HEK293 (cell line): ENCODE measurements at regions not wholly inside any gene's neighbourhood (a gene's known extent, or its start where the extent isn't known, plus 50 kb on each side); places are given as distances from the start of the nearest gene placed in this dataset.

Experiments
- TRIM28 ChIP-seq: IDR thresholded peaks from 2 replicates; pipeline ENCODE4 v1.6.1; 2011; ENCODE audit warnings: low read length, control low read depth, borderline replicate concordance
- ZNF121 ChIP-seq: fragments of 450-650 bp; formaldehyde crosslinking; IDR thresholded peaks from 2 replicates; pipeline ENCODE4 v1.5.1; 2016; ENCODE audit warnings: missing biosample characterization, missing genetic modification characterization
- ZNF133 ChIP-seq: fragments of 450-650 bp; formaldehyde crosslinking; IDR thresholded peaks from 2 replicates; pipeline ENCODE4 v1.5.1; 2016; ENCODE audit warnings: missing biosample characterization, missing genetic modification characterization
- ZNF335 ChIP-seq: fragments of 450-650 bp; formaldehyde crosslinking; conservative IDR thresholded peaks from 2 replicates; pipeline ENCODE4 v1.5.1; 2016; ENCODE audit warnings: missing biosample characterization, missing genetic modification characterization
- ZNF510 ChIP-seq: fragments of 450-650 bp; formaldehyde crosslinking; IDR thresholded peaks from 2 replicates; pipeline ENCODE4 v1.5.1; 2018; ENCODE audit warnings: mild to moderate bottlenecking, missing genetic modification characterization, missing biosample characterization; ENCODE audit not compliant: insufficient replicate concordance
- ZNF747 ChIP-seq: fragments of 450-650 bp; formaldehyde crosslinking; IDR thresholded peaks from 2 replicates; pipeline ENCODE4 v1.5.1; 2016; ENCODE audit warnings: missing biosample characterization, missing genetic modification characterization
- ZSCAN23 ChIP-seq: fragments of 450-650 bp; formaldehyde crosslinking; IDR thresholded peaks from 2 replicates; pipeline ENCODE4 v1.5.1; 2016; ENCODE audit warnings: missing biosample characterization, missing genetic modification characterization
- TF ChIP-seq, protein P1 (sequence below): fragments of 450-650 bp; formaldehyde crosslinking; IDR thresholded peaks from 2 replicates; pipeline ENCODE4 v1.5.1; 2016; ENCODE audit warnings: missing biosample characterization, missing genetic modification characterization
- TF ChIP-seq, protein P2 (sequence below): fragments of 450-650 bp; formaldehyde crosslinking; conservative IDR thresholded peaks from 2 replicates; pipeline ENCODE4 v1.5.1; 2016; ENCODE audit warnings: low read depth, missing biosample characterization, missing genetic modification characterization
- TF ChIP-seq, protein P3 (sequence below): fragments of 450-650 bp; formaldehyde crosslinking; IDR thresholded peaks from 2 replicates; pipeline ENCODE4 v1.5.1; 2016; ENCODE audit warnings: missing biosample characterization, missing genetic modification characterization
- TF ChIP-seq, protein P4 (sequence below): fragments of 450-650 bp; formaldehyde crosslinking; IDR thresholded peaks from 2 replicates; pipeline ENCODE4 v1.5.1; 2016; ENCODE audit warnings: missing biosample characterization, missing genetic modification characterization
- TF ChIP-seq, protein P5 (sequence below): fragments of 450-650 bp; formaldehyde crosslinking; IDR thresholded peaks from 2 replicates; pipeline ENCODE4 v1.5.1; 2017; ENCODE audit warnings: missing biosample characterization, missing genetic modification characterization

DNA sequence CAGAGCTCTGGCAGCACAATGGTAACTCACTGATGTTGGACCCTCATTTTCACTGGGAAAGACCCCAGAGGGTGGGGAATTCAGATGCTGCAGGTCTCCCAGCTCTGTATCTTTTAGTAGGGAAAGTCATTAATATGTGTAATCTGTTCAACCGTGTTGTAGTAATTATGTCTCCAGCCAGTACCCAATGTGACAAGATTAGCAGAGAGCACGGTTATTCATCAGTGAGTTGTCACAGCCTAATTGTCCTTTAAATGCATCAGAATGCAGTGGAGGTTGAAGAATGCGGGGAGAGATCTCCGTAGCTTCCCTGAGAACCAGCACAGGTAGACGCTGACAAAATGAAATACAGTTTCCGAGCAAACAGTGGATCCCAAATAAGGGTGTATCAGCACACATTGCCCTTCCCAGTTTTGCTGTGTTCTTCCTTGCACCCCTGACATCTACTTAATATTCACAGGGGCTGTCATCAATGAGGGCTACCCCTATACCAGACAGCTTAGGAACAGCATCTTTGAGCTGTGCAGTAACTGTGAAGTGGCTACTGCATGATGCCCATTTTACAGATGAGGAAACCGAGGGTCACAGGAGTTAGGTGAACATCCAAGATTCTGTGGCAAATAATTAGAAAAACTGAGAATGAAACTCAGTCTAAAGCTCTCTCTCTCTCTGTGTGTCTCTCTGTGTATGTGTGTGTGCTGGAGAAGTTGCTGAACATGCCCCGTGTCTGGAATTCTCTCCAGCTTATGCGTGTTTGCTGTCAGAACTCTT is 430.4 kb upstream of the HS6ST1 start:
- TF ChIP-seq, protein P1, sequence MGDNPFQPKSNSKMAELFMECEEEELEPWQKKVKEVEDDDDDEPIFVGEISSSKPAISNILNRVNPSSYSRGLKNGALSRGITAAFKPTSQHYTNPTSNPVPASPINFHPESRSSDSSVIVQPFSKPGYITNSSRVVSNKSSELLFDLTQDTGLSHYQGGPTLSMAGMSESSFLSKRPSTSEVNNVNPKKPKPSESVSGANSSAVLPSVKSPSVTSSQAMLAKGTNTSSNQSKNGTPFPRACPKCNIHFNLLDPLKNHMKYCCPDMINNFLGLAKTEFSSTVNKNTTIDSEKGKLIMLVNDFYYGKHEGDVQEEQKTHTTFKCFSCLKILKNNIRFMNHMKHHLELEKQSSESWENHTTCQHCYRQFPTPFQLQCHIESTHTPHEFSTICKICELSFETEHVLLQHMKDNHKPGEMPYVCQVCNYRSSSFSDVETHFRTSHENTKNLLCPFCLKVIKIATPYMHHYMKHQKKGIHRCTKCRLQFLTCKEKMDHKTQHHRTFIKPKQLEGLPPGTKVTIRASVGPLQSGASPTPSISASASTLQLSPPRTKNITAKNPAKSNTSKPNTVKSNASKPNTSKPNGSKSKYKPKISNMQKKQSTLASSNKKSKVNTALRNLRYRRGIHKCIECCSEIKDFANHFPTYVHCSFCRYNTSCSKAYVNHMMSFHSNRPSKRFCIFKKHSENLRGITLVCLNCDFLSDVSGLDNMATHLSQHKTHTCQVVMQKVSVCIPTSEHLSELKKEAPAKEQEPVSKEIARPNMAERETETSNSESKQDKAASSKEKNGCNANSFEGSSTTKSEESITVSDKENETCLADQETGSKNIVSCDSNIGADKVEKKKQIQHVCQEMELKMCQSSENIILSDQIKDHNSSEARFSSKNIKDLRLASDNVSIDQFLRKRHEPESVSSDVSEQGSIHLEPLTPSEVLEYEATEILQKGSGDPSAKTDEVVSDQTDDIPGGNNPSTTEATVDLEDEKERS (tag by site-specific recombination), result no peak
- TF ChIP-seq, protein P2, sequence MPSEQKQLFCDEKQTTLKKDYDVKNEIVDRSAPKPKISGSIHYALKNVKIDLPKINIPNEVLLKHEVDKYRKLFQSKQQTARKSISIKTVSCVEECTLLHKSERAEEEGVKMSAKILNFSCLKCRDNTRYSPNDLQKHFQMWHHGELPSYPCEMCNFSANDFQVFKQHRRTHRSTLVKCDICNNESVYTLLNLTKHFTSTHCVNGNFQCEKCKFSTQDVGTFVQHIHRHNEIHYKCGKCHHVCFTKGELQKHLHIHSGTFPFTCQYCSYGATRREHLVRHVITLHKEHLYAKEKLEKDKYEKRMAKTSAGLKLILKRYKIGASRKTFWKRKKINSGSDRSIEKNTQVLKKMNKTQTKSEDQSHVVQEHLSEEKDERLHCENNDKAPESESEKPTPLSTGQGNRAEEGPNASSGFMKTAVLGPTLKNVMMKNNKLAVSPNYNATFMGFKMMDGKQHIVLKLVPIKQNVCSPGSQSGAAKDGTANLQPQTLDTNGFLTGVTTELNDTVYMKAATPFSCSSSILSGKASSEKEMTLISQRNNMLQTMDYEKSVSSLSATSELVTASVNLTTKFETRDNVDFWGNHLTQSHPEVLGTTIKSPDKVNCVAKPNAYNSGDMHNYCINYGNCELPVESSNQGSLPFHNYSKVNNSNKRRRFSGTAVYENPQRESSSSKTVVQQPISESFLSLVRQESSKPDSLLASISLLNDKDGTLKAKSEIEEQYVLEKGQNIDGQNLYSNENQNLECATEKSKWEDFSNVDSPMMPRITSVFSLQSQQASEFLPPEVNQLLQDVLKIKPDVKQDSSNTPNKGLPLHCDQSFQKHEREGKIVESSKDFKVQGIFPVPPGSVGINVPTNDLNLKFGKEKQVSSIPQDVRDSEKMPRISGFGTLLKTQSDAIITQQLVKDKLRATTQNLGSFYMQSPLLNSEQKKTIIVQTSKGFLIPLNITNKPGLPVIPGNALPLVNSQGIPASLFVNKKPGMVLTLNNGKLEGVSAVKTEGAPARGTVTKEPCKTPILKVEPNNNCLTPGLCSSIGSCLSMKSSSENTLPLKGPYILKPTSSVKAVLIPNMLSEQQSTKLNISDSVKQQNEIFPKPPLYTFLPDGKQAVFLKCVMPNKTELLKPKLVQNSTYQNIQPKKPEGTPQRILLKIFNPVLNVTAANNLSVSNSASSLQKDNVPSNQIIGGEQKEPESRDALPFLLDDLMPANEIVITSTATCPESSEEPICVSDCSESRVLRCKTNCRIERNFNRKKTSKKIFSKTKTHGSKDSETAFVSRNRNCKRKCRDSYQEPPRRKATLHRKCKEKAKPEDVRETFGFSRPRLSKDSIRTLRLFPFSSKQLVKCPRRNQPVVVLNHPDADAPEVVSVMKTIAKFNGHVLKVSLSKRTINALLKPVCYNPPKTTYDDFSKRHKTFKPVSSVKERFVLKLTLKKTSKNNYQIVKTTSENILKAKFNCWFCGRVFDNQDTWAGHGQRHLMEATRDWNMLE (tag by site-specific recombination), result no peak
- TF ChIP-seq, protein P3, sequence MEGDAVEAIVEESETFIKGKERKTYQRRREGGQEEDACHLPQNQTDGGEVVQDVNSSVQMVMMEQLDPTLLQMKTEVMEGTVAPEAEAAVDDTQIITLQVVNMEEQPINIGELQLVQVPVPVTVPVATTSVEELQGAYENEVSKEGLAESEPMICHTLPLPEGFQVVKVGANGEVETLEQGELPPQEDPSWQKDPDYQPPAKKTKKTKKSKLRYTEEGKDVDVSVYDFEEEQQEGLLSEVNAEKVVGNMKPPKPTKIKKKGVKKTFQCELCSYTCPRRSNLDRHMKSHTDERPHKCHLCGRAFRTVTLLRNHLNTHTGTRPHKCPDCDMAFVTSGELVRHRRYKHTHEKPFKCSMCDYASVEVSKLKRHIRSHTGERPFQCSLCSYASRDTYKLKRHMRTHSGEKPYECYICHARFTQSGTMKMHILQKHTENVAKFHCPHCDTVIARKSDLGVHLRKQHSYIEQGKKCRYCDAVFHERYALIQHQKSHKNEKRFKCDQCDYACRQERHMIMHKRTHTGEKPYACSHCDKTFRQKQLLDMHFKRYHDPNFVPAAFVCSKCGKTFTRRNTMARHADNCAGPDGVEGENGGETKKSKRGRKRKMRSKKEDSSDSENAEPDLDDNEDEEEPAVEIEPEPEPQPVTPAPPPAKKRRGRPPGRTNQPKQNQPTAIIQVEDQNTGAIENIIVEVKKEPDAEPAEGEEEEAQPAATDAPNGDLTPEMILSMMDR (tag by site-specific recombination), result no peak
- no peak for TF ChIP-seq ZNF510 (tag by site-specific recombination)
- TF ChIP-seq ZSCAN23 (tag by site-specific recombination), result no peak
- no peak for TF ChIP-seq ZNF747 (tag by site-specific recombination)
- no peak for TF ChIP-seq ZNF133 (tag by site-specific recombination)
- TF ChIP-seq, protein P4, sequence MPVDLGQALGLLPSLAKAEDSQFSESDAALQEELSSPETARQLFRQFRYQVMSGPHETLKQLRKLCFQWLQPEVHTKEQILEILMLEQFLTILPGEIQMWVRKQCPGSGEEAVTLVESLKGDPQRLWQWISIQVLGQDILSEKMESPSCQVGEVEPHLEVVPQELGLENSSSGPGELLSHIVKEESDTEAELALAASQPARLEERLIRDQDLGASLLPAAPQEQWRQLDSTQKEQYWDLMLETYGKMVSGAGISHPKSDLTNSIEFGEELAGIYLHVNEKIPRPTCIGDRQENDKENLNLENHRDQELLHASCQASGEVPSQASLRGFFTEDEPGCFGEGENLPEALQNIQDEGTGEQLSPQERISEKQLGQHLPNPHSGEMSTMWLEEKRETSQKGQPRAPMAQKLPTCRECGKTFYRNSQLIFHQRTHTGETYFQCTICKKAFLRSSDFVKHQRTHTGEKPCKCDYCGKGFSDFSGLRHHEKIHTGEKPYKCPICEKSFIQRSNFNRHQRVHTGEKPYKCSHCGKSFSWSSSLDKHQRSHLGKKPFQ (tag by site-specific recombination), result no peak
- TF ChIP-seq, protein P5, sequence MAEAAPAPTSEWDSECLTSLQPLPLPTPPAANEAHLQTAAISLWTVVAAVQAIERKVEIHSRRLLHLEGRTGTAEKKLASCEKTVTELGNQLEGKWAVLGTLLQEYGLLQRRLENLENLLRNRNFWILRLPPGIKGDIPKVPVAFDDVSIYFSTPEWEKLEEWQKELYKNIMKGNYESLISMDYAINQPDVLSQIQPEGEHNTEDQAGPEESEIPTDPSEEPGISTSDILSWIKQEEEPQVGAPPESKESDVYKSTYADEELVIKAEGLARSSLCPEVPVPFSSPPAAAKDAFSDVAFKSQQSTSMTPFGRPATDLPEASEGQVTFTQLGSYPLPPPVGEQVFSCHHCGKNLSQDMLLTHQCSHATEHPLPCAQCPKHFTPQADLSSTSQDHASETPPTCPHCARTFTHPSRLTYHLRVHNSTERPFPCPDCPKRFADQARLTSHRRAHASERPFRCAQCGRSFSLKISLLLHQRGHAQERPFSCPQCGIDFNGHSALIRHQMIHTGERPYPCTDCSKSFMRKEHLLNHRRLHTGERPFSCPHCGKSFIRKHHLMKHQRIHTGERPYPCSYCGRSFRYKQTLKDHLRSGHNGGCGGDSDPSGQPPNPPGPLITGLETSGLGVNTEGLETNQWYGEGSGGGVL (tag by site-specific recombination), result no peak
- no peak for TF ChIP-seq ZNF335 (tag by site-specific recombination)
- TF ChIP-seq TRIM28, result no peak
- TF ChIP-seq ZNF121 (tag by site-specific recombination), result no peak
